SK-N-SH treated with all-trans-retinoic acid at 6 μM for 48 hours (cell line): ENCODE measurements at regions not wholly inside any gene's neighbourhood (a gene's known extent, or its start where the extent isn't known, plus 50 kb on each side); places are given as distances from the start of the nearest gene placed in this dataset.

Experiments
- ARNTL ChIP-seq: fragments of 450-650 bp; formaldehyde crosslinking; IDR thresholded peaks from 2 replicates; pipeline ENCODE4 v1.5.0; 2020; ENCODE audit warnings: low read depth, mild to moderate bottlenecking, moderate library complexity, borderline replicate concordance
- CREB5 ChIP-seq: fragments of 250-450 bp; sonication (Bioruptor Pico); IDR thresholded peaks from 2 replicates; pipeline ENCODE4 v1.5.1; 2020; ENCODE audit warnings: low read depth, mild to moderate bottlenecking, moderate library complexity
- CSDC2 ChIP-seq: fragments of 250-450 bp; sonication (Bioruptor Pico); IDR thresholded peaks from 2 replicates; pipeline ENCODE4 v1.5.0; 2020; ENCODE audit warnings: mild to moderate bottlenecking, moderate library complexity
- GLIS3 ChIP-seq: fragments of 250-450 bp; sonication (Bioruptor Pico); IDR thresholded peaks from 2 replicates; pipeline ENCODE4 v1.5.0; 2020; ENCODE audit warnings: mild to moderate bottlenecking, moderate library complexity
- ISL1 ChIP-seq: fragments of 250-450 bp; sonication (Bioruptor Pico); IDR thresholded peaks from 2 replicates; pipeline ENCODE4 v2.1.2; 2022; ENCODE audit warnings: mild to moderate bottlenecking, moderate library complexity
- OSR1 ChIP-seq: fragments of 250-450 bp; sonication (Bioruptor Pico); IDR thresholded peaks from 2 replicates; pipeline ENCODE4 v1.8.0; 2022; ENCODE audit warnings: moderate library complexity, mild to moderate bottlenecking, inconsistent platforms
- PATZ1 ChIP-seq: fragments of 250-450 bp; sonication (Bioruptor Pico); IDR thresholded peaks from 2 replicates; pipeline ENCODE4 v1.8.0; 2020; ENCODE audit warnings: mild to moderate bottlenecking, moderate library complexity, borderline replicate concordance
- PPARA ChIP-seq: fragments of 250-450 bp; sonication (Bioruptor Pico); IDR thresholded peaks from 2 replicates; pipeline ENCODE4 v1.5.0; 2020; ENCODE audit warnings: mild to moderate bottlenecking, borderline replicate concordance
- TSHZ2 ChIP-seq: fragments of 250-450 bp; sonication (Bioruptor Pico); IDR thresholded peaks from 2 replicates; pipeline ENCODE4 v1.5.0; 2020; ENCODE audit warnings: mild to moderate bottlenecking, moderate library complexity
- ZFP3 ChIP-seq: fragments of 250-450 bp; sonication (Bioruptor Pico); IDR thresholded peaks from 2 replicates; pipeline ENCODE4 v1.5.0; 2020; ENCODE audit warnings: mild to moderate bottlenecking, moderate library complexity
- ZFP30 ChIP-seq: fragments of 450-650 bp; formaldehyde crosslinking; IDR thresholded peaks from 2 replicates; pipeline ENCODE4 v1.5.0; 2022; ENCODE audit warnings: mild to moderate bottlenecking, moderate library complexity
- ZNF565 ChIP-seq: fragments of 450-650 bp; formaldehyde crosslinking; conservative IDR thresholded peaks from 2 replicates; pipeline ENCODE4 v1.5.0; 2020; ENCODE audit warnings: low read depth, mild to moderate bottlenecking, moderate library complexity

GRCh38 chr14:61878931-61879330 lies 116.7 kb downstream of the SNAPC1 start:
- no peak for TF ChIP-seq ZNF565 (CRISPR knock-in tag)
- no peak for TF ChIP-seq CREB5 (CRISPR knock-in tag)
- TF ChIP-seq ARNTL (CRISPR knock-in tag), result no peak
- TF ChIP-seq PPARA (CRISPR knock-in tag), result no peak
- TF ChIP-seq PATZ1 (CRISPR knock-in tag), result no peak
- TF ChIP-seq OSR1 (CRISPR knock-in tag), result no peak
- no peak for TF ChIP-seq GLIS3
- TF ChIP-seq ZFP30 (CRISPR knock-in tag), result no peak
- no peak for TF ChIP-seq TSHZ2 (CRISPR knock-in tag)
- no peak for TF ChIP-seq ISL1 (CRISPR knock-in tag)
- TF ChIP-seq ZFP3 (CRISPR knock-in tag), result no peak
- no peak for TF ChIP-seq CSDC2 (CRISPR knock-in tag)
